Skin epidermis (tissue), 12 donors: ENCODE measurements at regions not wholly inside any gene's neighbourhood (a gene's known extent, or its start where the extent isn't known, plus 50 kb on each side); places are given as distances from the start of the nearest gene placed in this dataset.
"Not testable (repeated sequence)": the region's sequence is repeated elsewhere in the genome, so short reads cannot be mapped to it uniquely, and the experiment has no call there.

Experiments
- H3K27ac ChIP-seq, 21 experiments: fragments of 200-600 bp; sonication (generic) in 11 of 21; one replicate each; pipeline ENCODE4 v1.5.0; 2020; ENCODE audit warnings: mild to moderate bottlenecking in 3 of 21, inconsistent platforms in 2 of 21, moderate library complexity in 2 of 21
- H3K4me3 ChIP-seq, 7 experiments: fragments of 200-600 bp; sonication (generic) in 2 of 7; one replicate each; pipeline ENCODE4 v1.5.0; 2020; ENCODE audit warnings: inconsistent platforms in 2 of 7, mild to moderate bottlenecking in 2 of 7, moderate library complexity in 1 of 7

DNA sequence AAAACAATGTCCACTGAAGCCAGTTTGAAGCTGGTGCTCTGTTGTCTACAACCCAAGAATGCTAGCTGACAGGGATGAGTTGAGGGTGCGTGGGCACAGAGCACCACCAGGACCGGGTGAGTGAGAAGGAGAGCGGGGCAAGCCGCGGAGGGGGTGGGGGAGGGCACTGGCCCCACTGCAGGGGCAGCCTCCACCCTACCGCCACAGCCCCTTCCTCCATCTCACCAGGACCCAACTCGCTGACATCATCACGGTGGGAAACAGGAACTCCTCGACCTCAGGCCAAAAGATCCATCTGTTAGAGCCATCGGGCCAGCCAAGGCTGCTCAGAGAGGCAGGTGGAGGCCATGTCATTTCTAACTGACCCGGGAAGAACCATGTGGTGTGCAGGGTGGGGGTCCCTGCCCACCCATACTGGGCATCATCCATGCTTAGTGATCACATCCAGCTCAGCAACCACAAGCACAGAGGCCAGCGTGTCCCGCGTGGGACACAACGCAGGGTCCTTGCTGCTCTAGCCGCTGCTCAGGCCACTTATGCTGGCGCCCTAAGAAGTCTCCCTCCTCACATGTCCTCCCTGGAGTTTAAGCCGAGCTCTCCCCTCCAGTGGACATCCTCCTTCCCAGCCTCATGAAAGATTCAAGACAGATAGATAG, 57.6 kb upstream of the GATA2 start:
- Histone ChIP-seq H3K4me3 (no peak overlapping the region), H3K27ac (no peak overlapping the region)

DNA sequence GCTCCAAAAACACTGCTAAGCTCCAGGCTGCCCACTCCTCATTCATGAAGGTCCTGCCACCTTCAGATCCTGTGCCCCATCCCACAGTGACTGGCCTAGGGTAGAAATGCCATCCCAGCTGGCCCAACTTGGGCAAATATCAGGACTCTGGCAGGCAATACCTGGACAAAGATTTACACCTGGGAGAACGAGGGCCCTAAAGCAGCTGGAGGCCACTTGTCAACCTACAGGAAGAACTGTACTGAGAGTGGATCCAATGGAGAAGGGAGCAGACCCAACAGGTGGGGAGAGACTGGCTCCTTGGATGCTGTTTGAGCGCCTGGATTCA, 57.1 kb upstream of the GATA2 start:
- H3K4me3 ChIP-seq: no peak overlapping the region
- H3K27ac ChIP-seq: peak overlapping the region in 4 of 21 experiments; percentile 26 to 74 (median 58)

GRCh38 chr3:128549283-128550112, 56.5 kb upstream of the GATA2 start:
- H3K27ac ChIP-seq: peak overlapping the region in 12 of 21 experiments; percentile 2 to 74 (median 28)
- no peak overlapping the region for H3K4me3 ChIP-seq

GRCh38 chr3:128548426-128549282, 55.7 kb upstream of the GATA2 start:
- Histone ChIP-seq H3K27ac (peak overlapping the region in 5 of 21 experiments; percentile 2 to 74 (median 50)), H3K4me3 (no peak overlapping the region)

- no peak overlapping the region for H3K4me3 ChIP-seq
- peak overlapping the region in 2 of 21 experiments; percentile 5 to 50 for H3K27ac ChIP-seq
Measured at GRCh38 chr3:128548021-128548420, 55.0 kb upstream of the GATA2 start.

GRCh38 chr3:128547368-128547987, 54.5 kb upstream of the GATA2 start:
- H3K27ac ChIP-seq: peak overlapping the region in 1 of 21 experiments; percentile 5
- H3K4me3 ChIP-seq: no peak overlapping the region

GRCh38 chr3:128546646-128547045, 53.6 kb upstream of the GATA2 start:
- no peak overlapping the region for H3K27ac ChIP-seq
- no peak overlapping the region for H3K4me3 ChIP-seq

DNA sequence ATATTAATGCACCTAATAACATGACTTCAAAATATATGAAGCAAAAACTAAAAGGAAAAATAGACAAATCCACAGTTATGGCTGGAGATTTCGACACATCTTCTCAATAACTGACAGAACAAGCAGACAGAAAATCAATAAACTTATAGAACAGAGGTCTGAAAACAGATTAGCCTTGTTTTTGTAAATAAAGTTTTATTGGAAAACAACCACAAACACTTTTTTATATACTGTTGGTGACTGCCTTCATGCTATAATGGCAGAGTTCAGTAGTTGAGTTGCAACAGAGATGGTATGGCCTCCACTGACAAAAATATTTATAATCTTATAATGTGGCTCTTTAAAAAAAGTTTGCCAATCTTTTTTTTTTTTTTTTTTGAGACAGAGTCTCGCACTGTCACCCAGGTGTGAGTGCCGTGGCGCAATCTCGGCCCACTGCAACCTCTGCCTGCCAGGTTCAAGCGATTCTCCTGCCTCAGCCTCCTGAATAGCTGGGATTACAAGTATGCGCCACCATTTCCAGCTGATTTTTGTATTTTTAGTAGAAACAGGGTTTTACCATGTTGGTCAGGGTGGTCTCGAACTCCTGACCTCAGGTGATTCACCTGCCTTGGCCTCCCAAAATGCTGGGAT, 52.2 kb upstream of the GATA2 start:
- no peak overlapping the region for H3K27ac ChIP-seq

DNA sequence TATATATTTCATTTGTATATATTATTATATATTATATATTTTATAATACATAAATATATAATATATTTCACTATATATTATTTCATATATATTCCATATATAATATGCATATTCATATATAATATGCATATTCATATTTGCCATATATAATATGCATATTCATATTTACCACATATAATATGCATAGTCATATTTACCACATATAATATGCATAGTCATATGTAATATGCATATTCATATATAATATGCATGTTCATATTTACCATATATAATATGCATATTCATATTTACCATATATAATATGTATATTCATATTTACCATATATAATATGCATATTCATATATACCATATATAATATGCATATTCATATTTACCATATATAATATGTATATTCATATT, 51.2 kb upstream of the GATA2 start:
- H3K27ac ChIP-seq: no peak overlapping the region
- no peak overlapping the region for H3K4me3 ChIP-seq

More for the DNA sequence above, 52.2 kb upstream of the GATA2 start:
- H3K4me3 ChIP-seq: no peak overlapping the region

- H3K27ac ChIP-seq, H3K4me3 ChIP-seq: not testable (repeated sequence)
Measured at GRCh38 chr3:128543570-128544174, 50.7 kb upstream of the GATA2 start.
